HG03442 (cell line): ENCODE measurements at regions not wholly inside any gene's neighbourhood (a gene's known extent, or its start where the extent isn't known, plus 50 kb on each side); places are given as distances from the start of the nearest gene placed in this dataset.

Source experiments
- ATAC-seq: cut with Tn5 transposase; IDR thresholded peaks from one replicate; pipeline ENCODE4 v1.9.1; 2021; ENCODE audit warnings: mild to moderate bottlenecking, moderate library complexity; ENCODE audit not compliant: unreplicated experiment

- ATAC-seq = no peak
Observed at GRCh38 chr2:75775311-75775823, 64.7 kb upstream of the GCFC2 start.

- no peak for ATAC-seq
Observed at GRCh38 chr2:75772908-75773630, 62.4 kb upstream of the GCFC2 start.

- no peak for ATAC-seq
Observed at GRCh38 chr2:75765798-75766197, 55.1 kb upstream of the GCFC2 start.

GRCh38 chr2:75764611-75765010, 53.9 kb upstream of the GCFC2 start:
- ATAC-seq = no peak
